B cell (primary cell): ENCODE measurements at regions not wholly inside any gene's neighbourhood (a gene's known extent, or its start where the extent isn't known, plus 50 kb on each side); places are given as distances from the start of the nearest gene placed in this dataset.
"Not testable (repeated sequence)": the region's sequence is repeated elsewhere in the genome, so short reads cannot be mapped to it uniquely, and the experiment has no call there.

Experiments used
- ATAC-seq: fragments of 200-7000 bp; cut with Tn5 transposase; one replicate; pipeline ENCODE4 v1.10.0; 2021; ENCODE audit warnings: low read depth, mild to moderate bottlenecking, moderate number of reproducible peaks, moderate library complexity
- CTCF ChIA-PET: fragments of 350-600 bp; sonication (Branson Sonifier 250); formaldehyde crosslinking; loops from one replicate; lab custom pipeline; 2021; ENCODE audit warnings: antibody characterized with exemption, inconsistent platforms; lab: Charles Lee
- POLR2A ChIA-PET: fragments of 350-600 bp; sonication (Branson Sonifier 250); formaldehyde crosslinking; loops from one replicate; lab custom pipeline; 2021; ENCODE audit warnings: antibody characterized with exemption; lab: Charles Lee
- DNase-seq: peaks from one replicate; pipeline ENCODE4 v3.0.0; 2013
- H2AFZ ChIP-seq: 2 replicates; pipeline ENCODE4 v1.6.1; 2012; ENCODE audit warnings: mild to moderate bottlenecking, low read depth, low read length; ENCODE audit not compliant: insufficient read depth, poor library complexity, severe bottlenecking
- H3K27ac ChIP-seq, 2 donors: 1 replicate in 1 of 2; 2 replicates in 1 of 2; pipeline ENCODE4 v1.5.1; 2012 to 2013; ENCODE audit warnings: low read length in 2 of 2, mild to moderate bottlenecking in 2 of 2, moderate library complexity in 1 of 2
- H3K27me3 ChIP-seq, 4 experiments: fragments of 200-600 bp in 1 of 4; sonication (generic) in 1 of 4; replicated peaks in 1 of 4; 1 replicate in 2 of 4; 2 replicates in 2 of 4; pipeline versions ENCODE4 v1.6.1 to v1.7.0; 2013 to 2016; ENCODE audit warnings: low read length in 3 of 4, mild to moderate bottlenecking in 2 of 4, mixed read lengths in 1 of 4, moderate library complexity in 1 of 4; ENCODE audit not compliant: insufficient read depth in 4 of 4, control insufficient read depth in 3 of 4; ENCODE audit errors: control extremely low read depth in 1 of 4
- H3K36me3 ChIP-seq, 2 experiments: replicated peaks in 1 of 2; 1 replicate in 1 of 2; 2 replicates in 1 of 2; pipeline versions ENCODE4 v1.6.1 to v1.7.1; 2013; ENCODE audit warnings: low read length in 1 of 2; ENCODE audit not compliant: insufficient read depth in 2 of 2, control insufficient read depth in 1 of 2; ENCODE audit errors: control extremely low read depth in 1 of 2, extremely low read depth in 1 of 2
- H3K4me1 ChIP-seq, 2 donors: fragments of 200-600 bp in 1 of 2; sonication (generic) in 1 of 2; 1 replicate in 1 of 2; 2 replicates in 1 of 2; pipeline versions ENCODE4 v1.5.1 to v1.6.1; 2013 to 2017; ENCODE audit warnings: low read length in 2 of 2; ENCODE audit not compliant: control insufficient read depth in 2 of 2, insufficient read depth in 2 of 2
- H3K4me2 ChIP-seq: replicated peaks from 2 replicates; pipeline ENCODE3; 2012; ENCODE audit warnings: mild to moderate bottlenecking, low read depth, low read length; ENCODE audit not compliant: poor library complexity, severe bottlenecking
- H3K4me3 ChIP-seq, 5 experiments: fragments of 200-600 bp in 1 of 5; sonication (generic) in 1 of 5; 1 replicate in 3 of 5; 2 replicates in 2 of 5; pipeline versions ENCODE4 v1.5.1 to v1.7.0; 2011 to 2016; ENCODE audit warnings: low read length in 4 of 5, mild to moderate bottlenecking in 4 of 5, low read depth in 2 of 5, control low read depth in 1 of 5, moderate library complexity in 1 of 5; ENCODE audit not compliant: insufficient read depth in 1 of 5; ENCODE audit errors: control extremely low read depth in 1 of 5, extremely low read depth in 1 of 5
- H3K79me2 ChIP-seq: fragments of 200-600 bp; sonication (generic); one replicate; pipeline ENCODE4 v1.6.0; 2016; ENCODE audit warnings: low read length; ENCODE audit not compliant: control insufficient read depth, insufficient read depth
- H3K9ac ChIP-seq: fragments of 200-600 bp; sonication (generic); 2 replicates; pipeline ENCODE4 v1.6.1; 2017; ENCODE audit warnings: mild to moderate bottlenecking, low read length, moderate library complexity
- H3K9me3 ChIP-seq, 3 donors: one replicate each; pipeline versions ENCODE4 v1.6.1 to v1.7.1; 2013; ENCODE audit warnings: low read length in 2 of 3; ENCODE audit not compliant: control insufficient read depth in 2 of 3, insufficient read depth in 1 of 3; ENCODE audit errors: control extremely low read depth in 1 of 3
- H4K20me1 ChIP-seq: 2 replicates; pipeline ENCODE4 v1.6.0; 2012; ENCODE audit warnings: mild to moderate bottlenecking, low read length; ENCODE audit not compliant: insufficient read depth, control insufficient read depth, poor library complexity, severe bottlenecking
- H3K27ac Mint-ChIP-seq: one replicate; pipeline ENCODE4 v1.8.0; 2021; ENCODE audit warnings: mixed read lengths
- H3K27me3 Mint-ChIP-seq: one replicate; pipeline ENCODE4 v1.8.0; 2021; ENCODE audit warnings: mixed read lengths
- H3K4me1 Mint-ChIP-seq: one replicate; pipeline ENCODE4 v1.8.0; 2021; ENCODE audit warnings: mixed read lengths
- H3K4me3 Mint-ChIP-seq: one replicate; pipeline ENCODE4 v1.8.0; 2021; ENCODE audit warnings: mixed read lengths
- H3K9me3 Mint-ChIP-seq: one replicate; pipeline ENCODE4 v1.8.0; 2022; ENCODE audit warnings: mixed read lengths; ENCODE audit not compliant: insufficient read depth
- EZH2 ChIP-seq: IDR thresholded peaks from 2 replicates; pipeline ENCODE4 v1.6.1; 2012; ENCODE audit warnings: borderline replicate concordance, low read depth, mild to moderate bottlenecking, moderate library complexity, low read length; ENCODE audit not compliant: insufficient read depth, poor library complexity, severe bottlenecking
- WGBS: methylation state at CpG from one replicate; pipeline ENCODE4 v1.1.5; 2013; ENCODE audit warnings: missing lambda C conversion rate; ENCODE audit not compliant: insufficient coverage; 5-methylcytosine and 5-hydroxymethylcytosine counted together
- intact Hi-C: fragments of 100-400 bp; cut with micrococcal nuclease; formaldehyde crosslinking; loops from one replicate; pipeline ENCODE4 v1.10.0; 2022
- TF ChIP-seq, protein P1 (sequence below): fragments of 200-600 bp; IDR thresholded peaks from one replicate; pipeline ENCODE4 v1.8.0; 2022; ENCODE audit warnings: antibody characterized with exemption, mild to moderate bottlenecking

DNA sequence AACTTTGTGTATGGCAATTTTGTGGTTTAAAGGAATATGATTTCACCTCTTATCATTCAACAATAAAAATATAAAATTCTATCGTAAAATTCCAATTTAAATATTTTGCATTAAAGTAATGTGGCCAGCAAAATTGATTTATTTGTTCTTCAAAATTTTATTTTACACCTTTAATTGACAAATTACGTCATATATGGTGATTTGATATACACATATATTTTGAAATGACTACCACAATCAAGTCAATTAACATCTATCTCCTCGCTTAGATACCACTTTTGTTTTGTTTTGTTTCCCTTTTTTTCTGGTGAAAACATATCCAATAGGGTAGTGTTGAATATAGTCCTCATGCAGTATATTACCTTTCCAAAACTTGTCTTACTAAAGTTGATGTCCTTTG, 467.6 kb upstream of the HS3ST5 start:
- Histone ChIP-seq H3K9ac (no peak overlapping the region), H3K4me3 (no peak overlapping the region), H3K4me1 (no peaks in the 10 kb centered on the region), H3K79me2 (no peaks in the 10 kb centered on the region), H3K4me2 (no peak overlapping the region), H3K9me3 (peaks cover 0 to under 1% (median 0%) of the 10 kb centered on the region in 3 donors), H3K27ac (no peak overlapping the region), H3K27me3 (no peaks in the 10 kb centered on the region), H3K36me3 (no peaks in the 10 kb centered on the region), H2AFZ (no peak overlapping the region), H4K20me1 (no peaks in the 10 kb centered on the region)
- DNase-seq (no peak), ATAC-seq (no peak)
- intact Hi-C loops: no loop called here
- Mint-ChIP-seq H3K27me3 (no peaks in the 10 kb centered on the region), H3K4me3 (no peak overlapping the region), H3K27ac (no peak overlapping the region), H3K9me3 (peaks cover 3% of the 10 kb centered on the region), H3K4me1 (no peaks in the 10 kb centered on the region)
- TF ChIP-seq, protein P1, sequence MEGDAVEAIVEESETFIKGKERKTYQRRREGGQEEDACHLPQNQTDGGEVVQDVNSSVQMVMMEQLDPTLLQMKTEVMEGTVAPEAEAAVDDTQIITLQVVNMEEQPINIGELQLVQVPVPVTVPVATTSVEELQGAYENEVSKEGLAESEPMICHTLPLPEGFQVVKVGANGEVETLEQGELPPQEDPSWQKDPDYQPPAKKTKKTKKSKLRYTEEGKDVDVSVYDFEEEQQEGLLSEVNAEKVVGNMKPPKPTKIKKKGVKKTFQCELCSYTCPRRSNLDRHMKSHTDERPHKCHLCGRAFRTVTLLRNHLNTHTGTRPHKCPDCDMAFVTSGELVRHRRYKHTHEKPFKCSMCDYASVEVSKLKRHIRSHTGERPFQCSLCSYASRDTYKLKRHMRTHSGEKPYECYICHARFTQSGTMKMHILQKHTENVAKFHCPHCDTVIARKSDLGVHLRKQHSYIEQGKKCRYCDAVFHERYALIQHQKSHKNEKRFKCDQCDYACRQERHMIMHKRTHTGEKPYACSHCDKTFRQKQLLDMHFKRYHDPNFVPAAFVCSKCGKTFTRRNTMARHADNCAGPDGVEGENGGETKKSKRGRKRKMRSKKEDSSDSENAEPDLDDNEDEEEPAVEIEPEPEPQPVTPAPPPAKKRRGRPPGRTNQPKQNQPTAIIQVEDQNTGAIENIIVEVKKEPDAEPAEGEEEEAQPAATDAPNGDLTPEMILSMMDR: no peak
- no peak for TF ChIP-seq EZH2
- CTCF ChIA-PET: no interaction called here
- WGBS: no CpG with 5 or more reads among the region's 3 CpGs
- POLR2A ChIA-PET: no interaction called here

GRCh38 chr6:114805426-114805825, 462.6 kb upstream of the HS3ST5 start:
- H3K27ac Mint-ChIP-seq, H3K4me1 ChIP-seq, H3K4me3 Mint-ChIP-seq, H3K27ac ChIP-seq, H3K4me2 ChIP-seq, H3K4me3 ChIP-seq, CTCF ChIA-PET, H3K27me3 Mint-ChIP-seq, H3K27me3 ChIP-seq, H3K36me3 ChIP-seq, H3K9me3 ChIP-seq, DNase-seq, H3K4me1 Mint-ChIP-seq, ATAC-seq, H2AFZ ChIP-seq, H3K79me2 ChIP-seq, H4K20me1 ChIP-seq, intact Hi-C loops, H3K9ac ChIP-seq, H3K9me3 Mint-ChIP-seq, POLR2A ChIA-PET: not testable (repeated sequence)
- 95% methylated on average over 9 of the region's 12 CpGs for WGBS
